ENCODE measurements at regions not wholly inside any gene's neighbourhood (a gene's known extent, or its start where the extent isn't known, plus 50 kb on each side); places are given as distances from the start of the nearest gene placed in this dataset.
A peak's percentile ranks its signal among the peaks of the same experiment; 100 is the strongest.

DNA sequence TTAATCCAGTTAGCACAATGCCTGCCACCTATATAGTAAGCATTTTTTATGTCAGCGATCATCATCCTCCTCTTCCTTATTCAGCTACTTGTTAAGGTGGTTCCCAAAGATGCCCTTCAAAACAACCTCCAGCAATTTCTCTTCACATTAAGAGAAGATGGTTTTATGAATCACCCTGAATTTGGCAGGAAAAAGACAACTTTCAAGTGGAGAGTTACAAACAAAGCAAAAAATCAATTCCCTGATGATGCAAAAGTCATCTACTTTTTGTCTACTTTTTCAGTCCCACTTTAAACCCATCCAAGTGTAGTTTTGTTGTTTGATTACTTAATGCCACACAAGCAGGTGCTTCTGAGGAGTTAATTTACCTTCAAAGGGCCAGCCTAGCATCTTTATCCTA is 139.1 kb upstream of the SERP2 start:
- no peak overlapping the region for H3K4me3 ChIP-seq
- H3K36me3 ChIP-seq = no peaks in the 10 kb centered on the region
- H3K4me1 ChIP-seq (ENCODE audit: control insufficient read depth in 1 of 2, low read depth in 2 of 2) = peaks cover 20 to 35% of the 10 kb centered on the region in 2 donors
- H3K27me3 ChIP-seq (replicated peaks; ENCODE audit: insufficient read depth) = no peaks in the 10 kb centered on the region
- H3K27ac ChIP-seq = no peak overlapping the region
- DNase-seq (ENCODE audit: low spot score) (no peak), ATAC-seq (ENCODE audit: insufficient number of reproducible peaks, low FRiP score, low read depth) (no peak)
- H3K9me3 ChIP-seq = no peaks in the 10 kb centered on the region
- TF ChIP-seq, protein P1, sequence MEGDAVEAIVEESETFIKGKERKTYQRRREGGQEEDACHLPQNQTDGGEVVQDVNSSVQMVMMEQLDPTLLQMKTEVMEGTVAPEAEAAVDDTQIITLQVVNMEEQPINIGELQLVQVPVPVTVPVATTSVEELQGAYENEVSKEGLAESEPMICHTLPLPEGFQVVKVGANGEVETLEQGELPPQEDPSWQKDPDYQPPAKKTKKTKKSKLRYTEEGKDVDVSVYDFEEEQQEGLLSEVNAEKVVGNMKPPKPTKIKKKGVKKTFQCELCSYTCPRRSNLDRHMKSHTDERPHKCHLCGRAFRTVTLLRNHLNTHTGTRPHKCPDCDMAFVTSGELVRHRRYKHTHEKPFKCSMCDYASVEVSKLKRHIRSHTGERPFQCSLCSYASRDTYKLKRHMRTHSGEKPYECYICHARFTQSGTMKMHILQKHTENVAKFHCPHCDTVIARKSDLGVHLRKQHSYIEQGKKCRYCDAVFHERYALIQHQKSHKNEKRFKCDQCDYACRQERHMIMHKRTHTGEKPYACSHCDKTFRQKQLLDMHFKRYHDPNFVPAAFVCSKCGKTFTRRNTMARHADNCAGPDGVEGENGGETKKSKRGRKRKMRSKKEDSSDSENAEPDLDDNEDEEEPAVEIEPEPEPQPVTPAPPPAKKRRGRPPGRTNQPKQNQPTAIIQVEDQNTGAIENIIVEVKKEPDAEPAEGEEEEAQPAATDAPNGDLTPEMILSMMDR (IDR thresholded peaks at IDR 0.05) = no peak

DNA sequence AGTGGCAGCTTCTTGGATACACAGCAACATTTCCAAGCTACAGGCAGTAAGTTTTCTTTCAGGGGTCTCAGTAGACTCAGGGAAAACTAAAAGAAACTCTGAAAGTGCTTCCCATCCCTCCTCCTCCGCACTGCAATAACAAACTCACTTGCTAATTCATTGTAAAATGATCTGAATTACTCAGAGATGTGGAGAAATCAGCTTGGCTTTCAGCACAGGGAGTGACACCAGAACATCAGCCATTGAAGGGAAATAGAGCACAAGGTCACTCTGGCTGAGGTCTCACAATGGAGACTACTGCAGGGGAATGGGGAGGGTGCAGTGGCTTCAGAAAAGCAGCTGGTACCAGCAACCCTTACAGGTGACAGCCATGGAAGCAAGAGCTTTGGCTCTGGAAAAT is 137.3 kb upstream of the SERP2 start:
- Histone ChIP-seq H3K4me1 (ENCODE audit: control insufficient read depth in 1 of 2, low read depth in 2 of 2) (peaks cover 20 to 35% of the 10 kb centered on the region in 2 donors), H3K36me3 (no peaks in the 10 kb centered on the region), H3K9me3 (no peaks in the 10 kb centered on the region), H3K4me3 (no peak overlapping the region), H3K27ac (peak overlapping the region; percentile 69 to 82), H3K27me3 (replicated peaks; ENCODE audit: insufficient read depth) (no peaks in the 10 kb centered on the region)
- ATAC-seq (ENCODE audit: insufficient number of reproducible peaks, low FRiP score, low read depth) = no peak
- TF ChIP-seq, protein P1 (IDR thresholded peaks at IDR 0.05) = no peak
- no peak for DNase-seq (ENCODE audit: low spot score)

DNA sequence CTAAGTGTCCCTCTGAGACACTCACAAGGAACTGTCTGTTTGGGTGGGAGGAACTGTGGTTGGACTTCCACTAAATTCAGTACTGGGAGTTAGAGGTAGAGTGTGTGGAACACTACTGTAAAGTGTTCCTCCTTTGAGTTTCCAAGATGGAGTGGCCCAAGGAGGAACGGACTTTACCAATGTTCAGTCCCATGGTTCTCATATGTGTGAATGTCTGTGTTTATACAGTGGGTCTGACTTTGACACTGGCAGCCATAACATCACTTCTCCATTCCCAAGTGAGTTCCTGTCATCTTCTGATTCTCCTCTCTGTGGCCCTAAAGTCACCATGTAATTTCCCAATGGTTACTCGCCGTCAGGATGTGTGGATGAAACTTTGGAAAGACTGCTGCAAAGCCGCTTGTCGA is 136.8 kb upstream of the SERP2 start:
- DNase-seq (ENCODE audit: low spot score) (no peak), ATAC-seq (ENCODE audit: insufficient number of reproducible peaks, low FRiP score, low read depth) (peak; percentile 20)
- H3K9me3 ChIP-seq = no peaks in the 10 kb centered on the region
- TF ChIP-seq, protein P1 (IDR thresholded peaks at IDR 0.05) = no peak
- peaks cover 17 to 32% of the 10 kb centered on the region in 2 donors for H3K4me1 ChIP-seq (ENCODE audit: control insufficient read depth in 1 of 2, low read depth in 2 of 2)
- no peaks in the 10 kb centered on the region for H3K27me3 ChIP-seq (replicated peaks; ENCODE audit: insufficient read depth)
- peak overlapping the region; percentile 2 for H3K4me3 ChIP-seq
- peak overlapping the region; percentile 69 to 82 for H3K27ac ChIP-seq
- H3K36me3 ChIP-seq = no peaks in the 10 kb centered on the region

DNA sequence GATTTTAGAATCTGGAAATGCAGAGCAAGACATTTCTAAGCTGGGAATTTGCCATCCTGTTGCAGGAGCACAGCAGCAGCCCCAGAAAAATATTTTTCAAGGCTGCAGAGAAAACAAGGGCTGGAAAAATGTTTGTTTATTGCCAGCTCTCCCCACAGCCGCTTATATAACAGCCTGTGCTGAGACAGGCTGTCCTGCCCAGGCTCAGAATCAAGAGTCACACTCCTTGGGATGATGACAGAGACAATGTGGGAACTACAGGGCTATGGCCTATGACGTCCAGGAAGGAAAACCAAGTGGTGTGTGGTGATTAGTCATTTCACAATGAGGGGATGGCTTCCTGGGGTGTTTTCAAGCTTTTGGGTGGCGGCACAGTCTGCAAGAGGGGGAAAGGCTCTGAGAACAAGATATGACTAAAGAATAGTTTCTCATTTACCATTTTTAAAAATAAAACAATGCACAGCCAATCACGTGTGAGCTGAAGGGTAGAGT is 136.3 kb upstream of the SERP2 start:
- peak overlapping the region; percentile 69 to 82 for H3K27ac ChIP-seq
- TF ChIP-seq, protein P1 (IDR thresholded peaks at IDR 0.05) = no peak
- H3K27me3 ChIP-seq (replicated peaks; ENCODE audit: insufficient read depth) = no peaks in the 10 kb centered on the region
- no peaks in the 10 kb centered on the region for H3K36me3 ChIP-seq
- peaks cover 15 to 27% of the 10 kb centered on the region in 2 donors for H3K4me1 ChIP-seq (ENCODE audit: control insufficient read depth in 1 of 2, low read depth in 2 of 2)
- peak; percentile 51 for DNase-seq (ENCODE audit: low spot score)
- no peaks in the 10 kb centered on the region for H3K9me3 ChIP-seq
- ATAC-seq (ENCODE audit: insufficient number of reproducible peaks, low FRiP score, low read depth) = peak; percentile 89
- H3K4me3 ChIP-seq = peak overlapping the region; percentile 2

DNA sequence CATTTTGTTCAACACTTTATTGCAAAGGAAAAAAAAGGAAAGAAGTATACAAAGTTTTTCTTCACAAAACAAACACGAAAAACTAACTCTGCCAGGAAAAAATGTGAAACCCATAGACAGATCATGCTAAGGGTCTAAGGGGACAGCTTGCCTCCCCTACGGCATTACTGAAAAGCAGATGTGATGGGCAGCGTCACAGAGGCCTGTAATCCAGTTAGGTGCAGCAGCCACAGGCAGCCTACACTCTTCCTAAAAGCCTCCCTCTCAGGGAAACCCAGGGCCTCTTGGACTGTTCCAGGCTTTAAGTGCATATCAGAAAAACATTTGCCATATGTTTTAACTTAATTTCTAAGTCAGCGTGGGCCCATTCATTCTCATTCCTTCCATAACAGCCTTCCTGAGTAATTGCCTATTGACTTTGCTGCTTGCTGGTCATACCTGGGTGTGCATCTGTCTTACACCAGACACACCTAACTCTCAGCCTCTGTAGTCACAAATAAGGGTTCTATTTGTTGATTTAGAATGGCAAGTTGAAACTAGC is 135.7 kb upstream of the SERP2 start:
- Histone ChIP-seq H3K36me3 (no peaks in the 10 kb centered on the region), H3K4me3 (no peak overlapping the region), H3K4me1 (ENCODE audit: control insufficient read depth in 1 of 2, low read depth in 2 of 2) (peaks cover 15 to 25% of the 10 kb centered on the region in 2 donors), H3K27ac (peak overlapping the region; percentile 69 to 82), H3K27me3 (replicated peaks; ENCODE audit: insufficient read depth) (no peaks in the 10 kb centered on the region), H3K9me3 (no peaks in the 10 kb centered on the region)
- TF ChIP-seq, protein P1 (IDR thresholded peaks at IDR 0.05) = no peak
- ATAC-seq (ENCODE audit: insufficient number of reproducible peaks, low FRiP score, low read depth) (no peak), DNase-seq (ENCODE audit: low spot score) (no peak)
